IPS DF 6.9 (cell line): ENCODE measurements at regions not wholly inside any gene's neighbourhood (a gene's known extent, or its start where the extent isn't known, plus 50 kb on each side); places are given as distances from the start of the nearest gene placed in this dataset.

Experiments used
- DNase-seq: peaks from one replicate; pipeline ENCODE4 v3.0.0-alpha.2; 2013; ENCODE audit warnings: low read depth, low spot score
- H3K27ac ChIP-seq: one replicate; pipeline ENCODE4 v1.5.1; 2013; ENCODE audit warnings: low read length, control low read depth
- H3K27me3 ChIP-seq: 2 replicates; pipeline ENCODE4 v1.6.1; 2013; ENCODE audit warnings: mild to moderate bottlenecking, low read length; ENCODE audit not compliant: control insufficient read depth, insufficient read depth
- H3K36me3 ChIP-seq: 2 replicates; pipeline ENCODE4 v1.6.1; 2013; ENCODE audit warnings: low read length; ENCODE audit not compliant: control insufficient read depth, insufficient read depth
- H3K4me1 ChIP-seq: 2 replicates; pipeline ENCODE4 v1.6.1; 2013; ENCODE audit warnings: low read length; ENCODE audit not compliant: control insufficient read depth, insufficient read depth
- H3K4me3 ChIP-seq: 2 replicates; pipeline ENCODE4 v1.5.1; 2013; ENCODE audit warnings: mild to moderate bottlenecking, low read length
- H3K9me3 ChIP-seq: 2 replicates; pipeline ENCODE4 v1.6.1; 2013; ENCODE audit warnings: low read length, inconsistent platforms; ENCODE audit not compliant: control insufficient read depth, insufficient read depth
- WGBS: extraction: QIAGEN DNeasy Blood & Tissue Kit; methylation state at CpG from one replicate; pipeline ENCODE4 v1.1.7; 2013; ENCODE audit warnings: mixed read lengths, missing lambda C conversion rate; ENCODE audit not compliant: insufficient read length, insufficient coverage; 5-methylcytosine and 5-hydroxymethylcytosine counted together

DNA sequence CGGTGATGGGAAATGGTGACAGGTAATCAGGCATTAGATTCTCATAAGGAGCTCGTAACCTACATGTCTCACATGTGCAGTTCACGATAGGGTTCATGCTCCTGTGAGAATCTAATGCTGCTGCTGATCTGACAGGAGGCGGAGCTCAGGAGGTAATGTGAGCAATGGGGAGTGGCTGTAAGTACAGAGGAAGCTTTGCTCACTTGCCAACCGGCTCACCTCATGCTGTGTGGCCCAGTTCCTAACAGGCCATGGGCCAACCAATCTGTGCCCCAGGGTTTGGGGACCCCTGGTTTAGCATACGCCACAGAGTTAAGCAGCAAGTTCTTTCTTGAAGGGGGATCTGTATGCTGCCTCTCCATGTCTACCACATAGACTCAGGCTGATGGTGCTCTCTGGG is 133.1 kb downstream of the IQUB start:
- Histone ChIP-seq H3K36me3 (no peaks in the 10 kb centered on the region), H3K4me1 (no peaks in the 10 kb centered on the region), H3K4me3 (no peak overlapping the region), H3K27me3 (no peaks in the 10 kb centered on the region), H3K9me3 (no peaks in the 10 kb centered on the region), H3K27ac (no peak overlapping the region)
- WGBS: no CpG with 5 or more reads among the region's 6 CpGs
- DNase-seq: no peak

GRCh38 chr7:123400196-123400595 is 134.2 kb downstream of the IQUB start:
- Histone ChIP-seq H3K27ac (no peak overlapping the region), H3K27me3 (no peaks in the 10 kb centered on the region), H3K36me3 (no peaks in the 10 kb centered on the region), H3K4me1 (no peaks in the 10 kb centered on the region), H3K9me3 (no peaks in the 10 kb centered on the region), H3K4me3 (no peak overlapping the region)
- no peak for DNase-seq

DNA sequence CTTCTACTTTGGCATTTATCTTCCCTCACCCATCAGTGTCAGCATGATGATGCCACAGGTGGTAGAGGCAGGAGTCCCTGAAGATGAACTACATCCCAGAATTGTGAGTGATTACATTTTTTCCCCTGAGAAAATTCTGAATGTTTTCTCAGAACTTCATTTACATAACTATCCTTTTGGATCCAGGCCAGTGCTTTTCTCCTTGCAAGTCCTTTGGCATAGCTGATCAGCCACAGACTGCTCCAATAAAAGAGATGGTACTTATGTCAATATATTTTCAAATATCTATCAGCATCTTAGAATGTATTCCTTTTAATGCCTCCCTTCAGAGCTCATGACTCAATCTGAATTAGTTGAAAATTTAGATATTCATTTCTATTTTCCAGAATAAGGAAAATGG is 135.5 kb downstream of the IQUB start:
- no peaks in the 10 kb centered on the region for H3K4me1 ChIP-seq
- H3K9me3 ChIP-seq: no peaks in the 10 kb centered on the region
- H3K36me3 ChIP-seq: no peaks in the 10 kb centered on the region
- no peaks in the 10 kb centered on the region for H3K27me3 ChIP-seq
- no peak overlapping the region for H3K4me3 ChIP-seq
- no peak for DNase-seq
- H3K27ac ChIP-seq: no peak overlapping the region

DNA sequence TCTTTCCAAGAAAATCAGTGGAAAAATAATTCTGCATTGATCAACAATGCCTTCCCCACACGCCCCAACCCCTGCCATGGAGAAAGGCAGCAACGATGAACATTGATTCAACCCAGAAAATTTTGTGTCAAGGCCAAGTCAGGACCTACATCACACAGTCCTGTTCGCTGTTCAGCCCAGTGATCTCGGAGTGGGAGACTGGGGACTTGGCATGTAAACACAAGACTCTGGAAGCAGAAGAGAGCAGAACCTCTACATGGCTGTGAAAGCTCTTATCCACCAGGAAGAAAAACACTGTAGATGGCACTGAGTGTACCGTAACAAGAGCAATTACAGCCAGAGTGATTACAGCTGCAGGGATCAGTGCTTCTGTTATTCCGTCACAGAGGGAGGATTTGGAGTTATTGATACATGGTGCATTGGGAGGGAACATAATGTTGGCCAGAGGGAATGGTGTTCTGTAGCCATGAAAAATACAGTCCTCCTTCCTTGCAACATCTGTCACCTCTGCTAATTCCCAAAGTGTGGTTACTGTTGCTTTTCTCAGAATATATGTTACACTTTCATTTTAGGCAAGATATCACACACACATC is 136.6 kb downstream of the IQUB start:
- WGBS: no CpG with 5 or more reads among the region's 6 CpGs
- Histone ChIP-seq H3K4me3 (no peak overlapping the region), H3K9me3 (no peaks in the 10 kb centered on the region), H3K27ac (no peak overlapping the region), H3K27me3 (no peaks in the 10 kb centered on the region), H3K36me3 (no peaks in the 10 kb centered on the region), H3K4me1 (no peaks in the 10 kb centered on the region)
- DNase-seq: no peak

- no peaks in the 10 kb centered on the region for H3K9me3 ChIP-seq
- H3K36me3 ChIP-seq: no peaks in the 10 kb centered on the region
- no peaks in the 10 kb centered on the region for H3K4me1 ChIP-seq
- WGBS: no CpG with 5 or more reads among the region's 6 CpGs
- H3K4me3 ChIP-seq: no peak overlapping the region
- no peak for DNase-seq
- H3K27me3 ChIP-seq: no peaks in the 10 kb centered on the region
- H3K27ac ChIP-seq: no peak overlapping the region
Measured at GRCh38 chr7:123393623-123394022, 140.8 kb downstream of the IQUB start.

- Histone ChIP-seq H3K36me3 (no peaks in the 10 kb centered on the region), H3K27me3 (no peaks in the 10 kb centered on the region), H3K4me3 (no peak overlapping the region), H3K4me1 (no peaks in the 10 kb centered on the region), H3K27ac (no peak overlapping the region), H3K9me3 (no peaks in the 10 kb centered on the region)
- DNase-seq: no peak
- WGBS: no CpG with 5 or more reads among the region's 1 CpG
Measured at GRCh38 chr7:123372368-123372767, 162.0 kb downstream of the IQUB start.

DNA sequence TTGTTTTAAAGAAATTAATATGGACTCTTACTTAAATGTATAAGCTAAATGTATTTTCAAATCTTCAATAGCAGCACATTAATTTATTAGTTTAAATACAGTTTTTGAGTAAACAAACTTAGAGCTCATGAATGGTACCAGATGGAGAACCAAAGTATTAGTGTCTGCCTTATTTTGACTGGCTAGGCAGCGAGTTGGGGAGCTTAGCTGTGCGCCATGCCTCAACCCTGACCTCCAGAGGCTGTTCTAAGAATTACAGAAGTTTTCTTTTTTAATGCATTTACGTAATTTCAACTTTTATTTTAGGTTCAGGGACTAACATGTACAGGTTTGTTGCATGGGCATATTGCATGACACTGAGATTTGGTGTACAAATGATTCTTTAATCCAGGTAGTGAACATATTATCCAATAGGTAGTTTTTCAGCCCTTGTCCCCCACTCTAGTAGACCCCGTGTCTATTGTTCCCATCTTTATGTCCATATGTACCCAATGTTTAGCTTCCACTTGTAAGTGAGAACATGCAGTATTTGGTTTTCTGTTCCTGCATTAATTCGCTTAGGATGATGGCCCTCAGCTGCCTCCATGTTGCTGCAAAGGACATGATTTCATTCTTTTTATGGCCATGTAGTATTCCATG is 166.8 kb downstream of the IQUB start:
- no peaks in the 10 kb centered on the region for H3K4me1 ChIP-seq
- H3K27me3 ChIP-seq: no peaks in the 10 kb centered on the region
- DNase-seq: peak; percentile 25
- H3K36me3 ChIP-seq: no peaks in the 10 kb centered on the region
- H3K4me3 ChIP-seq: no peak overlapping the region
- H3K27ac ChIP-seq: no peak overlapping the region
- WGBS: no CpG with 5 or more reads among the region's 5 CpGs
- no peaks in the 10 kb centered on the region for H3K9me3 ChIP-seq

DNA sequence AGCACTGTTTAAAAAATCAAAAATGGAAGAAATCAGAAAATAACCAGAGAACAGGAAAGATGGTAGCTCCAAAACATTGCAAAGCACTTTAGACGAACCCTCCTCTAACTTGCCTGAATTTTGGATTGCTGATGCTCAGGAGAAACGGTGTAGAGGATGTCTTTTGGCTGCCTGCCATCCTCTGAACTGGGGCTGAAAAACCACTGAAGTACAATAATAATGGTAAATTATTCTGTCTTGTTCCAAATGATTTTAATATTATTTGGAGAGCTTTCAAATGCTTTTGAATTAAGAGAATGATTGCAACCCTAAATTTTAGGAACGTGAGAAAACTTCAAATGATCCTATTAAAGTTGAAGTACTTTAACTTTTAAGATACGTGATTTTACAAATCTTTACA is 167.3 kb upstream of the SLC13A1 start:
- WGBS: no CpG with 5 or more reads among the region's 4 CpGs
- no peaks in the 10 kb centered on the region for H3K36me3 ChIP-seq
- no peak for DNase-seq
- no peak overlapping the region for H3K4me3 ChIP-seq
- no peaks in the 10 kb centered on the region for H3K4me1 ChIP-seq
- H3K27me3 ChIP-seq: no peaks in the 10 kb centered on the region
- H3K27ac ChIP-seq: no peak overlapping the region
- no peaks in the 10 kb centered on the region for H3K9me3 ChIP-seq

DNA sequence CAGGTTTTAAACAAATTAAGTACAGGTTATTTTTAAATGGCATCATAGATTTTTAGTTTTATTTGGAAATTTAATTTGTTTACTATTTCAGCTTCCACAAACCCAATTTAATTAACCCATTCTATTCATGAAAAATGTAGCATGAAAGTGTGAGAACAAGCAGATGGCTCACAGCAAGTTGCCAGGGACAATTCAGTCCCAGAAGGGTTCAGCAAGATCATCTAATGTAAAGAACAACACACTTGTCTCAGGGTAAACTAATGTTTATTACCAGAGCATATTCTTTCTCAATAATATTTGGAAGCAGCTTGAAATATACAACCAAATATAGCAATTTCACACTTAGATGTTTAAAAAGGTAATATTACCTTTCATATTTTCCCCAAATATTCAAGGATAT is 166.9 kb upstream of the SLC13A1 start:
- Histone ChIP-seq H3K4me3 (no peak overlapping the region), H3K27ac (no peak overlapping the region), H3K9me3 (no peaks in the 10 kb centered on the region), H3K27me3 (no peaks in the 10 kb centered on the region), H3K4me1 (no peaks in the 10 kb centered on the region), H3K36me3 (no peaks in the 10 kb centered on the region)
- DNase-seq: no peak

DNA sequence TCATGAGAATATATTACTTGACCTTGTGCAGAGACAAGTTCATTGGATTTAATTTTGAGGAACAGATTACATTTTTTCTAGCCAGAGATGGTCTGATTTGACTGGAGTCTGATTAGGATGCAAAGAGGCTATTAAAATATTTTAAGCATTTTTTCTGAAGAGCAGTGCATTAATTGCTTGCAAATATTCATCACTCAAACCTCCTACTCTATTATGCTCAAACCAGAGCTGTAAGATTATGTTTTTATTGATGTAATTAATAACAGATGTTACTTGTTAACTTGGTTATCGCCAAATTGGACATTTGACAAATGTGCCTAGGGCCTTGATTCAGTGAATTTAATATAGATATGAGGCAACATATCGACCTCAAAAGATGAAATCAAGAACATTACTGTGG is 160.9 kb upstream of the SLC13A1 start:
- H3K27ac ChIP-seq: no peak overlapping the region
- no peak overlapping the region for H3K4me3 ChIP-seq
- WGBS: no CpG with 5 or more reads among the region's 2 CpGs
- no peaks in the 10 kb centered on the region for H3K36me3 ChIP-seq
- DNase-seq: no peak
- H3K9me3 ChIP-seq: no peaks in the 10 kb centered on the region
- H3K4me1 ChIP-seq: no peaks in the 10 kb centered on the region
- no peaks in the 10 kb centered on the region for H3K27me3 ChIP-seq

DNA sequence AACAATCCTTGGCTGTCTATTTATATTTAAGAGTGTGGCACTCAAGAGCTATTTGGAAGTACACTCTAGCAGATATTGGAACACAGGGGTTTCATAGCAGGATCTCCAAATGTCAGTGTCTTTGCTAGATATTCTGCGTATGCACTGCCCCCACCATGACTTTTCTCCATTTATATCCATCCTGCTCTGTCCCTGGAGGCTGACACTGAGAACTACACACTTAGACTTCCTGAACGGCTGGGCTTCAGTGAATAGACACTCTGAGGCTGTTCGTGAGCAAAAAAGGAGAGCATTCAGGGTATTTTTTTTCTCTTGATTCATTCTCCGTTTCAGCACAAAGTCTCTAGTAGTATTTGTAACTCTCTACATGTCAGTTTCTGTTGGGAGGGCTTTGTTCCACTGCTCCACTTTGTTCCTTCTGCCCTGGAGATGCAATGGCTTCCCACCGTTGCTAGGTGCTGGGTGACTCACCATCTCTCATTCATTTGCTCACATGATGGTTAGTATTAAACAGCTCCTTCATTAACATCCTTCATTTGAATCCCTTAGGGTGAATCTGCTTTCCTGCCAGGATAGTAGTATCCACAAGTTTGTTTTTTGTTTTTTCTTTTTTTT is 155.9 kb upstream of the SLC13A1 start:
- no peaks in the 10 kb centered on the region for H3K36me3 ChIP-seq
- no peak overlapping the region for H3K27ac ChIP-seq
- no CpG with 5 or more reads among the region's 5 CpGs for WGBS
- H3K9me3 ChIP-seq: no peaks in the 10 kb centered on the region
- DNase-seq: no peak
- no peaks in the 10 kb centered on the region for H3K27me3 ChIP-seq
- H3K4me3 ChIP-seq: no peak overlapping the region
- no peaks in the 10 kb centered on the region for H3K4me1 ChIP-seq
